ENCODE measurements at regions not wholly inside any gene's neighbourhood (a gene's known extent, or its start where the extent isn't known, plus 50 kb on each side); places are given as distances from the start of the nearest gene placed in this dataset.

- no peak for DNase-seq (ENCODE audit: low read depth, low spot score)
Measured at GRCh38 chr5:173689737-173690360, 73.4 kb upstream of the BOD1 start.

- DNase-seq (ENCODE audit: low read depth, low spot score) = no peak
Measured at GRCh38 chr5:173691931-173692330, 75.5 kb upstream of the BOD1 start.

DNA sequence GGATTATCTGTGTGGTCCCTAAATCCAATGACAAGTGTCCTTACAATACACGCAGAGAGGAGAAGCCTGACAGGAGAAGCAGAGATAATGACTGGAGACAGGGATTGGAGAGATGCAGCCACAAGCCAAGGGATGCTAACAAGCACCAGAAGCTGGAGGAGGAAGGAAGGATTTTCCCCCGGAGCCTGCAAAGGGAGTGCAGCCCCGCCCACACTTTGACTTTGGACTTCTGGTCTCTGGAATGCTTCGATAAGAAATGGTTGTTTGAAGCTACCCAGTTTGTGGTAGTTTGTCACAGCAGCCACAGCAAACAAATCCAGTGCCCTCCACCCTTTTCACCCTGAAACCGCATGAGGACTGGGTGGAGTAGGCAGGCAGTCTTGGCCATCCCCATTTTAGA, 77.2 kb upstream of the BOD1 start:
- DNase-seq (ENCODE audit: low read depth, low spot score) = no peak

DNA sequence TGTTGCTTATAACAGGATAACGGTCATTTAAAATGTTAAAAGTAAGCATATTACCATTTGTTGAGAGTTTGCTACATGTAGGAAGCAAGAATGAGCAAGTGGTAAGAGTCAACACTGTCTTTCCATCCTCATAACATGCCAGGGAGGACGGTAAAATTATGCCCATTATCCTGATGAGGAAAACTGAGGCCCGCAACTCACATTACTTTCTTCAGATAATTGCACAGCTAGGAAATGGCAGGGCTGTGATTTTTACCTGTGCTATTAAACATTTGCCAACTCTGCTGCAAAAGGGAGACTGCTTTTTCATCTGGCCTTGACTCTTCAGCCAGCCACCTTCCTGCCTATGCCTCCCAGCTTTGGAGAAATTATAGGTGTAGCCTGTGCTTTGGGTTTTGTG, 79.8 kb upstream of the BOD1 start:
- DNase-seq (ENCODE audit: low read depth, low spot score) = no peak

DNA sequence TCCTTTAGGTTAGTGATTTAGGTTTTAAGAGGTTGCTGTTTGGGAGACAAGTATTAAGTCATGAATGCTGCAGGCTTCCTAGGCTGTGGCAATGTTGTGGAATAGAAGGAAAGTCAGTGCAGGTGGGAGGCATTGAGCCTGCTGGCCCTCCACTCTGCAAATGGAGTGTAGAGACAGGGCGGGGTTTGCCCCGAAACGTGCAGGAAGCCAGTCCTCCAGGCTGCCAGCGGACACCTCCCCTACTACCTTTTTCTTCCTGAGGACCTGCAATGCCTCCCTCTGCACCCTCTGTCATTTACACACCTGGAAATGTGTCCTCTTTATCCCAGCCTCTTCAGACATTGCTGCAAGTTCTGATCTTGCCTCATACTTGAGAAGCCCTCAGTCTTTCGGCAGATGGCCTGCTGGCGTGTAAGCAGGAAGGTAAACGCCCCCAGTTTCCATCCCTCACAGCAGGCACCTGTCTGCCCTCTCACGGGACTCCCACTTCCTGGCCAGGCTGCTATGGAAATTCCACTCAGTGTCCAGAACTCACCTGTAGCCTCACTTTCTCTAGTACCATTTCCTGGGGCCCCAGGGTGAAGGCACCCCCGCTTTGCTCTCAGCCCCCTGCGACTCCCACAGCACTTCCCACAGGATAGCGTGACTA, 81.6 kb upstream of the BOD1 start:
- DNase-seq (ENCODE audit: low read depth, low spot score) = no peak

DNA sequence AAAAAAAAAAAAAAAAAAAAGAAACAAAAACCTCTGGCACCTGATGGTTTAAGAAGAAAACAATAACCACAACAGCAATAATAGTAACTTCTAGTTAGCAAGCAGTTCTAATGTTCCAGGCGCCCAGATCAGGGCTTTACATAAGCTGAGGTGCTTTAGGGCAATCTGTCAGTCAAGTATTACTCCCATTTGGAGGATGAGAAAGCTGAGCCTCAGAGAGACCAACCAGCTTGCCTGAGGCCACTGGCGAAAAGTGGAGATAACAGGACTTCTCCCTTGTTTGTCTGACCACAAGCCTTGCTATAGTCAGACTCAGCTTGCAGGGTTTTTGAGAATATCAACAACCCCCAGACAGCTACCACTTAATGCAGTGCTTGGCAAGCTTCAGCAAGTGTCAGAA, 83.5 kb upstream of the BOD1 start:
- no peak for DNase-seq (ENCODE audit: low read depth, low spot score)

DNA sequence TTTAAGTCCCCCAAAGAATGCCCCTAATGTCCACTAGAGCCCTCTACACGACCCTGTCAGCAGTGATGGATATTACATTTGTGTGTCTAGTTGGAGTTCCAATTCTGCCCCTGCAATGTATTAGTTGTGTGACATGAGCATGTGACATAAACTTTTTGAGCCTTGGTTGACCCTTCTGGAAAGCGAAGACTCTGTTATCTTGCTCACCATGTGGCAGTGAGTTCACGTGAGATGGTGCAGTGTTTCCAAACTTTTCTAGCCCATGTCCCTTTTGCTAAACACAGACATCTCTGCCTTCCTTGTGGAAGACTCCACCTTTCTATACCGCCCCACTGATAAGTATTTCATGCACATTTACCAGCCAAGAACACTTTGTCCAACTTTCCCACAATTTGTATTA, 87.0 kb upstream of the BOD1 start:
- no peak for DNase-seq (ENCODE audit: low read depth, low spot score)

GRCh38 chr5:173704615-173705511, 88.4 kb upstream of the BOD1 start:
- no peak for DNase-seq (ENCODE audit: low read depth, low spot score)

DNA sequence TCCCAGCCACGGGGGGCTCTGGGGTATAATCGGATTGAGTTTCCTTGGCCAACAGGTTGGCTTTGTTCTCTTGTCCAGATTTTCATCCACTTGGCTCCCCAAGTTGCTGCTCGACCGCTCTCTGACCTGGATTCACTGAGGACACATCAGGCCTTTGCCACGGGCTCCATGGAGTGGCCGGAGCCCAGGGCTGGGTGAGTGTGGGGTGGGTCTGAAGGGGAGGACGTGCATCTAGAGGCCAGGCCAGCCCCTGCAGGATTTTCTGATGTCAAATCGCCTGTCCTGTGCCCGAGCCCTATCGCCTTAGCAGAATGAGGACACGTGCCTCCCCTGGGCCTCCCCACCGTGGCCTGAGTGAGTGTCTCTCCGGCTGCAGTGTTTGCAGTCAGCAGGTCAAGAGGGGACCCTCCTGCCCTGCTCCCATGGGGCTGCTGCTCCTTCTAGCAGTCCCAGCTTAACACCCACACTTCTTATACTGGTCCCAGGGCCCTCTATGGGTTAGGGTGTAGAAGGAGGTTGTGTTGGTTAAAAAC, 89.1 kb upstream of the BOD1 start:
- DNase-seq (ENCODE audit: low read depth, low spot score) = no peak

- no peak for DNase-seq (ENCODE audit: low read depth, low spot score)
Measured at GRCh38 chr5:173706700-173707099, 90.2 kb upstream of the BOD1 start.

- no peak for DNase-seq (ENCODE audit: low read depth, low spot score)
Measured at GRCh38 chr5:173707392-173707791, 90.9 kb upstream of the BOD1 start.

GRCh38 chr5:173709145-173709544, 92.7 kb upstream of the BOD1 start:
- DNase-seq (ENCODE audit: low read depth, low spot score) = no peak

DNA sequence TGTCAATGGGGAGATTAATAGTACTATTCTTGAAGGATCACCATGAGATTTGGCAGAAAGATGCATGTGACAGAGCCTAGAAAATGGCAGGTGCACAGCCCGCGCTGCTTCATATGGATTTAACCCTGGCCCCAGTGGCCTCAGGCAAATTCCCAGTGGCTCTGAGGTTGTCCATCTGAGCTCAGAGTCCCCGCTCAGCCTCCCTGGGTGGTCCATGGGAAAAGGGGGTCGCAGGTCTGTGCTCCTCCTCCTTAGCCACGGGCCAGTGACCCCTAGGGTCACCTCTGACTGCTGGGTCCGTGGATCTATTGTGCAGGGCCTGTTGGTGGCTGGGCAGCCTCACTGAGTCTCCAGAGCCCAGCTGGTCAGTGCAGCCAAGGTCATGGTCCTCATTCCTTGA, 93.3 kb upstream of the BOD1 start:
- no peak for DNase-seq (ENCODE audit: low read depth, low spot score)

DNA sequence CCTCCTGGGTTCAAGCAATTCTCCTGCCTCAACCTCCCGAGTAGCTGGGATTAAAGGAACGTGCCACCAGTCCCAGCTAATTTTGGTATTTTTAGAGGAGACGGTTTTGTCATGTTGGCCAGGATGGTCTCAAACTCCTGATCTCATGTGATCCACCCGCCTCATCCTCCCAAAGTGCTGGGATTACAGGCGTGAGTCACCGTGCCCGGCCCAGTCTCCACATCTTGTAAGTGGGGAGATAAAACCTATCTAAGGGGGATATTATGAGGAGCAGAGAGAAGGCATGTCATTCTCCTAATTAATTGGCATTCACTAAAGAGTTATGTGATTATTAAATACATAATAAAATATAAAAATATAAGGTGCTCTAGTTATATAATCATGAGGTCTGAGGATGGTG, 94.1 kb upstream of the BOD1 start:
- no peak for DNase-seq (ENCODE audit: low read depth, low spot score)

- DNase-seq (ENCODE audit: low read depth, low spot score) = no peak
Measured at GRCh38 chr5:173711466-173711865, 95.0 kb upstream of the BOD1 start.

DNA sequence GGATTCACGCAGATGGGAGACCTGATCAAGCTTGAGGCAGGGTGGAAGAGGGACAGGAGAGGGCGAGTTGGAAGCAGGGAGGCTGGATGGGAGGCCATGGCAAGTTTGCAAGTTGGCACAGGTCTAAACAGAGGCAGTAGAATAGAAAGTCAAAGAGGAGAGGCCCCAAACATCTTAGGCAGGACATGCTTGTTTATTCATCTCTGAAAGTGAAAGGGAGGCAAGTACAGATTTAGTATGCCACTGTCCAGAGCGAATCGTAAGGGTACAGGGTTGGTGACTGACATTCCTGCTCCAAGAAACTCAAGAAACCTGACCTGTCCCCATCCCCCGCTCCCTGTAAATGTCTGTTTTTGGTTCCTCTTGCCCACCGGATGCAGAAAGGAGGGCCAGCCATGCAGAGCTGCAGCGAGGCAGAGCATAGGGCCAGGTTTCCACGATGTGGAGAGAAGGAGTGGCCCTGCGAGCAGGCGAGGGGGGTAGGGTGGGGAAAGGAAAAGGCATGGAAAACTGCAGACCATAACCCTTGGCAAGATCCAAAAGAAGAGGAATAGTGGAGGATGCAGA, 96.2 kb upstream of the BOD1 start:
- no peak for DNase-seq (ENCODE audit: low read depth, low spot score)

DNA sequence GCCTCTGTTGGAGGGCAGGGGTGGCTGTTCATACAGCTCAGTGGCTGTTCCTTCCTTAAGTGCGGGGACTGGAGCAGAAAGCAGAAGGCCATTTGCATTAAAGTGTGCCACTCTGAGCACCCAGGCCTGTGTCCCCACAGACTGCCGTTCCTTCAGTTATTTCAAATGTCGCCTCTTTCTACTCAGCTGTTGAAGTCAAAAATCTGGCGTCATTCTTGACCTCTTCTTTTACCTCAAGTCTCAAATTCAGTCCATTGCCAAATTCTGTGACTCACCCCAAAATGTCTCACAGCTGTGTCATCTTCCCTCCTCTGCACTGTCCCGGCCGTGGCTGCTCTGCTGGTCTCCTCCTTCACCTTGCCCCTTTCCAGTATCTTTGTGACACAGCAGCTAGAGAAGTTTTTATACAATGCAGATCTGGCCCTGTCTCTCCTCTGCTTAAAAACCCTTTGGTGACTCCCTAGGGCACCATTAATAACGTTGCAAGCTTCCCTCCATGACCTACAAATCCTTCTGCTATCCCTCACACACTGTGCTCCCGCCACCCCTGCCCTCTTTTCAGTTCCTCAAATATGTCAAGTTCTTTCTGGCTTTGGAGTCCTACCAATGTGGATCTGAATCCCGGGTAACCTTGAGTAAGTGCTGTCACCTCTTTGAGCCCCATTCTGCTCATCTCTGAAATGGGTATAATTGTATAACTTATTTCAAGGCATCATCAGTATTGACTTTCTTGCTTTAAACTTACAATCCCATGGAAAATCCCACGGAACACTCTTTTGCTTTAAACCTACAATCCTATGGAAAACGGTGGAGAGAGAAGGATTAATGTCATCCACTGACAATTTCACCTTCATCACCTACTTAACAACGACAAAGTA, 98.3 kb upstream of the BOD1 start:
- no peak for DNase-seq (ENCODE audit: low read depth, low spot score)

- no peak for DNase-seq (ENCODE audit: low read depth, low spot score)
Measured at GRCh38 chr5:173715607-173716006, 99.2 kb upstream of the BOD1 start.

DNA sequence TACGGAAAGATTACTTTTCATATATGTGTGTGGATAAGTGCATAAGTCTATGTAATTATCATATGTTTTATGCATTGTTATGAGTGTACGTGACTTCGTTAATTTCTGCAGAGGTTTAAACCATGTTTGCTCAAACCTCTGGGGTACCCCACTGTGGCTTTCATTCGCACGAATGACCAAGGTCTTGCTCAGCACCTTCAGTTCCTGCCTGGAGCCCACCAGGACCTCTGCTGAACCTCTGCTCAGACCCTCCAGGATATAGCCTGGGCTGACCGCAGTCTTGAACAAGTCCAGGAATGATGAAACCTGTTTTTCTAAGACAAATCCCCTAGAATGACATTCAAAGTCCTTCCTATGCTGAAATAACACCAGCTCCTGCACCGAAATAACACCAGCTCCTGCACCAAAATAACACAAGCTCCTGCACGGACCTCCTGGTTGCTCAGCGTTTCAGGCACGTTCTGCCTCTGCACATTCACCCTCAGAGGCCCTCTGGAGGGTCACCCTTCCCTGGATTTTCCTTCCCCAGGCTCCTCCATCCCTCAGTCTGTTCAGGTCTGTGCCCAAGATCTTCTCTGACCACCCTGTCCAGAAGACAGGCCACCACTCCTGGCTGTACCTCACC, 99.7 kb upstream of the BOD1 start:
- DNase-seq (ENCODE audit: low read depth, low spot score) = no peak

DNA sequence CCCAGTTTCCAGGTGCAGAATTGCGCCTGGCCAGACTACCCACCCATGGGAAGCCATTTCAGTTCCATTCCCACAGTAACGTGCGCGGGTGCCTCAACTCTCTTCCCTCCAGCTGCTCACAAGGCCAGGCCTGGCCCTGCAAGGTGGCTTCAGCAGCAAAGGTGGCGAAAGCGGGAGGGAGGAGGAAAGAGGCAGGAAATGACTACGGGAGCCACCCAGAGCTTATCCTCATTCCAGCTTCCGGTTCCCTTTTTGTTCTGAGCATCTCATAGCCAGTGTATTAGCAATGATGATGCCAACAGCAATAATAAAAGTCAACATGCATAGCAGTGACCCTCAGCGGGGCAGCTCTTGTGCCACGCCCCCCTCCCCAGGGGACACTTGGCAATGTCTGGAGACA, 101.5 kb upstream of the BOD1 start:
- no peak for DNase-seq (ENCODE audit: low read depth, low spot score)

- DNase-seq (ENCODE audit: low read depth, low spot score) = no peak
Measured at GRCh38 chr5:173718469-173718868, 102.0 kb upstream of the BOD1 start.

Data from activated naive CD8-positive, alpha-beta T cell treated with anti-CD3 and anti-CD28 coated beads, Interleukin-2, amount 50 U/mL, for 16 hours (primary cell).